ENCODE measurements at regions not wholly inside any gene's neighbourhood (a gene's known extent, or its start where the extent isn't known, plus 50 kb on each side); places are given as distances from the start of the nearest gene placed in this dataset.

GRCh38 chr21:38984568-38984967, 178.8 kb downstream of the ETS2 start:
- DNase-seq (no peak), ATAC-seq (no peak)
- Histone ChIP-seq H3K9me3 (no peaks in the 10 kb centered on the region), H3K27me3 (no peaks in the 10 kb centered on the region), H3K4me1 (peaks cover 30% of the 10 kb centered on the region), H3K4me3 (no peak overlapping the region), H3K27ac (no peak overlapping the region), H3K36me3 (no peaks in the 10 kb centered on the region)
- TF ChIP-seq, protein P1, sequence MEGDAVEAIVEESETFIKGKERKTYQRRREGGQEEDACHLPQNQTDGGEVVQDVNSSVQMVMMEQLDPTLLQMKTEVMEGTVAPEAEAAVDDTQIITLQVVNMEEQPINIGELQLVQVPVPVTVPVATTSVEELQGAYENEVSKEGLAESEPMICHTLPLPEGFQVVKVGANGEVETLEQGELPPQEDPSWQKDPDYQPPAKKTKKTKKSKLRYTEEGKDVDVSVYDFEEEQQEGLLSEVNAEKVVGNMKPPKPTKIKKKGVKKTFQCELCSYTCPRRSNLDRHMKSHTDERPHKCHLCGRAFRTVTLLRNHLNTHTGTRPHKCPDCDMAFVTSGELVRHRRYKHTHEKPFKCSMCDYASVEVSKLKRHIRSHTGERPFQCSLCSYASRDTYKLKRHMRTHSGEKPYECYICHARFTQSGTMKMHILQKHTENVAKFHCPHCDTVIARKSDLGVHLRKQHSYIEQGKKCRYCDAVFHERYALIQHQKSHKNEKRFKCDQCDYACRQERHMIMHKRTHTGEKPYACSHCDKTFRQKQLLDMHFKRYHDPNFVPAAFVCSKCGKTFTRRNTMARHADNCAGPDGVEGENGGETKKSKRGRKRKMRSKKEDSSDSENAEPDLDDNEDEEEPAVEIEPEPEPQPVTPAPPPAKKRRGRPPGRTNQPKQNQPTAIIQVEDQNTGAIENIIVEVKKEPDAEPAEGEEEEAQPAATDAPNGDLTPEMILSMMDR (IDR thresholded peaks at IDR 0.05), result no peak
- intact Hi-C loops (cut with DNase I), result no loop called here

- H3K27ac ChIP-seq, result no peak overlapping the region
- no peak for ATAC-seq
- TF ChIP-seq, protein P1 (IDR thresholded peaks at IDR 0.05), result no peak
- H3K4me3 ChIP-seq, result no peak overlapping the region
- no peaks in the 10 kb centered on the region for H3K27me3 ChIP-seq
- H3K4me1 ChIP-seq, result peaks cover 23% of the 10 kb centered on the region
- DNase-seq, result no peak
- H3K9me3 ChIP-seq, result no peaks in the 10 kb centered on the region
- intact Hi-C loops (cut with DNase I), result no loop called here
- H3K36me3 ChIP-seq, result no peaks in the 10 kb centered on the region
Observed at GRCh38 chr21:38983560-38983959, 177.8 kb downstream of the ETS2 start.

DNA sequence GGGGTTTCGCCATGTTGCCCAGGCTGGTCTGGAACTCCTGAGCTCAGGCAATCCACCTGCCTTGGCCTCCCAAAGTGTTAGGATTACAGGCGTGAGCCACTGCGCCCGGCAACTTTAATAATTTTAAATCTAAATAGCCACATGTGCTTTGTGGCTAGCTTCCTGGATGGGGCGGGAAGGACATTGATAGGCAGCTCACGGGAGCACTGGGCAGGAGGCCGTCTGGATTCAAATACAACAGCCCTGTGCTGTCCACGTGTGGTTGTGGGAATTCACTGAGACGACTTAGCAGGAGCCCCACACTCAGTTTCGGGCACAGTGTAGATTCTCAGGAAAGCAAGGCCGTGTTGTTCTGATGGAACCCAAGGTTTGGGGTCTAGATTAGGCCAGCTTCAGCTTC, 177.1 kb downstream of the ETS2 start:
- Histone ChIP-seq H3K27me3 (no peaks in the 10 kb centered on the region), H3K4me1 (peaks cover 20% of the 10 kb centered on the region), H3K36me3 (no peaks in the 10 kb centered on the region), H3K27ac (no peak overlapping the region), H3K4me3 (no peak overlapping the region), H3K9me3 (no peaks in the 10 kb centered on the region)
- DNase-seq (no peak), ATAC-seq (no peak)
- intact Hi-C loops (cut with DNase I), result no loop called here
- TF ChIP-seq, protein P1 (IDR thresholded peaks at IDR 0.05), result no peak

DNA sequence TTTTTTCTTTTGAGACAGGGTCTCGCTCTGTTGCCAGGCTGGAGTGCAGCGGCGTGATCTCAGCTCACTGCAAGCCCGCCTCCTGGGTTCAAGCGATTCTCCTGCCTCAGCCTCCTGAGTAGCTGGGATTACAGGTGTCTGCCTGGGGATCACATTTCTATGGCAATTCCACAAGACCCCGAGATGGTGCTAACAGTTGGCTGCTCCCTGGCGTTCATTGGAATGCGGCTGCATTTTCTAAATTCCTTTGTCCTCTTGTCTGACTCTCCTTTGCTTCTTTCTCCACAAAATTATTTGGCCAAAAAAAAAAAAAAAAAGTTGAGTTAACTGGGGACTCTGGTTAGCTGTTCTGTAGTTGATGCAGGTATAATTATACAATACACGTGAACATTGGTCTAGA, 176.4 kb downstream of the ETS2 start:
- Histone ChIP-seq H3K9me3 (no peaks in the 10 kb centered on the region), H3K4me1 (peaks cover 15% of the 10 kb centered on the region), H3K27me3 (no peaks in the 10 kb centered on the region), H3K36me3 (no peaks in the 10 kb centered on the region), H3K27ac (no peak overlapping the region), H3K4me3 (no peak overlapping the region)
- no peak for ATAC-seq
- no peak for DNase-seq
- intact Hi-C loops (cut with DNase I), result no loop called here
- TF ChIP-seq, protein P1 (IDR thresholded peaks at IDR 0.05), result no peak

DNA sequence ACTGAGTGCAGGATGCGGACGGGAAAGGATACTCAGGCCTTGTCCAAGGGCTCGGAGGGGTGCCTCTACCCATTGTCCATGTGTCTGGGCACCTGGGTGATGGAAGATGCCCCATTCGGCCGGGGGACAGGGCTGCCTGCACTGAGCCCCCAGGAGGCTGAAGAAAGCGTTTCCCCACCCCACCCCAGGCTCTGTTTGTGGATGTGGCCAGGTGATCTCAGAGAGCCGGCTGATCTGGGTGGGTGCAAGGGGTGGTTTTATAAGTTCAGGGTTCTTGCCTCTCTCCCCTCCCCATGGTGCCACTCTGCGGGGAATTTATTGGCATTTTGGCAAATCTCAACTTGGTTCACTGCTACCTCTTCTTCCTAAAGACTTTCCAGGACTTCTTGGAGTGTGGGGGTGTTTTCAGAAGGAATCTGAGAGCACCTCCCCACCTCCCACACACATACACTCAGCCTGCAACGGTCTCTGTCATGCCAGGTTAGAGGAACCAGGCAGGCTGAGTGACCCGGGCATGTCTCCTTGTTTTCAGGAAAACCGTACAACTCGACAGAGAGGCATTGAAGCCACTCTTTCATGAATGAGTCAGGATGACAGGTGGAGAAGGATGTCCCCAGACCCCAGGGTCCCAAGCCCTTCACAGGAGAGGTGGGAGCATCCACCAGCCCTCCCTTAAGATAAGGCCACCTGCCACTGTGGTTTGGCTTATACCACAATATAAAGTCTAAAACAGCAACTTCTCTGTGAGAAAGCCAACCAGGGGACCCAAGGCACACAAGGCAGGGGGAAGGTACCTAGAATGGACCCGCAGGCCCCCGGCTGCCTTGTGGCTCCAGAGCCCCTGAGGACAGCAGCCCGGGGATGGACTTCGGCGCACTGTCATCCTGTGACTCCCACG, 174.9 kb downstream of the ETS2 start:
- Histone ChIP-seq H3K27me3 (no peaks in the 10 kb centered on the region), H3K4me3 (no peak overlapping the region), H3K36me3 (no peaks in the 10 kb centered on the region), H3K9me3 (no peaks in the 10 kb centered on the region), H3K27ac (no peak overlapping the region), H3K4me1 (peaks cover 12% of the 10 kb centered on the region)
- ATAC-seq, result no peak
- TF ChIP-seq, protein P1 (IDR thresholded peaks at IDR 0.05), result no peak
- DNase-seq, result no peak
- intact Hi-C loops (cut with DNase I), result no loop called here

All from upper lobe of right lung (tissue), 1 donor.